OCI-LY3 (cell line): ENCODE measurements at regions not wholly inside any gene's neighbourhood (a gene's known extent, or its start where the extent isn't known, plus 50 kb on each side); places are given as distances from the start of the nearest gene placed in this dataset.

Experiments
- CTCF ChIP-seq: fragments of 200-600, 300-600 bp; sonication (generic); IDR thresholded peaks from 2 replicates; pipeline ENCODE4 v1.5.1; 2014; ENCODE audit warnings: antibody characterized with exemption, low read length, low read depth
- EZH2phosphoT487 ChIP-seq: fragments of 200-600 bp; shearing (Covaris generic); IDR thresholded peaks from 2 replicates; pipeline ENCODE4 v1.6.1; 2018; ENCODE audit warnings: antibody characterized with exemption, mixed run types, low read depth

GRCh38 chr2:65580824-65581223 lies 148.4 kb upstream of the SPRED2 start:
- no peak for TF ChIP-seq EZH2phosphoT487
- TF ChIP-seq CTCF: no peak
